ENCODE measurements at regions not wholly inside any gene's neighbourhood (a gene's known extent, or its start where the extent isn't known, plus 50 kb on each side); places are given as distances from the start of the nearest gene placed in this dataset.

DNA sequence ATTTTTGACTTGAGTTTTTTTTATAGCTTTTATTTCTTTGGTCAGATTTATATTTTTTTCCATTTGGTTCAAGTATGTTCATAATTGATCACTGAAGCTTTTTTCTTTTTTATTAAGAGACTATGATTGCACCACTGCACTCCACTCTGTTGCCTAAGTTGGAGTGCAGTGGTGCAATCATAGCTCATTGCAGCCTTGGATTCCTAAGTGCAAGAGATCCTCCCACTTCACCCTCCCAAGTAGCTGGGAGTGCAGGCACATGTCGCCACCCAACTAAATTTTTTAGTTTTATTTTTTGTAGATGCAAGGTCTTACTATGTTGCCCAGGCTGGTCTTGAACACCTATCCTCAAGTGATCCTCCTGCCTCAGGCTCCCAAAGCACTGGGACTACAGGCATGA lies 97.7 kb upstream of the KIF5B start:
- peaks cover 15% of the 10 kb centered on the region for H3K4me1 ChIP-seq (ENCODE audit: control insufficient read depth, insufficient read depth, low read length)
- TF ChIP-seq, protein P1, sequence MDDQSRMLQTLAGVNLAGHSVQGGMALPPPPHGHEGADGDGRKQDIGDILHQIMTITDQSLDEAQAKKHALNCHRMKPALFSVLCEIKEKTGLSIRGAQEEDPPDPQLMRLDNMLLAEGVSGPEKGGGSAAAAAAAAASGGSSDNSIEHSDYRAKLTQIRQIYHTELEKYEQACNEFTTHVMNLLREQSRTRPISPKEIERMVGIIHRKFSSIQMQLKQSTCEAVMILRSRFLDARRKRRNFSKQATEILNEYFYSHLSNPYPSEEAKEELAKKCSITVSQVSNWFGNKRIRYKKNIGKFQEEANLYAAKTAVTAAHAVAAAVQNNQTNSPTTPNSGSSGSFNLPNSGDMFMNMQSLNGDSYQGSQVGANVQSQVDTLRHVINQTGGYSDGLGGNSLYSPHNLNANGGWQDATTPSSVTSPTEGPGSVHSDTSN (CRISPR knock-in tag; IDR thresholded peaks at IDR 0.05), result no peak
- TF ChIP-seq ZNF169 (tag by site-specific recombination; IDR thresholded peaks at IDR 0.05), result no peak
- no peak for TF ChIP-seq GLIS1 (tag by site-specific recombination; IDR thresholded peaks at IDR 0.05)
- TF ChIP-seq ZNF660 (tag by site-specific recombination; IDR thresholded peaks at IDR 0.05), result no peak
- TF ChIP-seq ZEB2 (tag by site-specific recombination; IDR thresholded peaks at IDR 0.05), result no peak
- no peak for TF ChIP-seq SCRT1 (tag by site-specific recombination; IDR thresholded peaks at IDR 0.05; ENCODE audit: borderline replicate concordance)
- TF ChIP-seq YY2 (tag by site-specific recombination; IDR thresholded peaks at IDR 0.05), result no peak
- TF ChIP-seq ZNF292 (tag by site-specific recombination; IDR thresholded peaks at IDR 0.05; ENCODE audit: borderline replicate concordance, low read depth), result no peak
- TF ChIP-seq ZNF394 (tag by site-specific recombination; IDR thresholded peaks at IDR 0.05; ENCODE audit: borderline replicate concordance), result no peak
- TF ChIP-seq ZNF530 (tag by site-specific recombination; IDR thresholded peaks at IDR 0.05; ENCODE audit: low read depth), result no peak
- no peak for TF ChIP-seq SP3 (tag by site-specific recombination; IDR thresholded peaks at IDR 0.05)
- no peak for TF ChIP-seq ZNF175 (tag by site-specific recombination; IDR thresholded peaks at IDR 0.05)
- TF ChIP-seq, protein P2, sequence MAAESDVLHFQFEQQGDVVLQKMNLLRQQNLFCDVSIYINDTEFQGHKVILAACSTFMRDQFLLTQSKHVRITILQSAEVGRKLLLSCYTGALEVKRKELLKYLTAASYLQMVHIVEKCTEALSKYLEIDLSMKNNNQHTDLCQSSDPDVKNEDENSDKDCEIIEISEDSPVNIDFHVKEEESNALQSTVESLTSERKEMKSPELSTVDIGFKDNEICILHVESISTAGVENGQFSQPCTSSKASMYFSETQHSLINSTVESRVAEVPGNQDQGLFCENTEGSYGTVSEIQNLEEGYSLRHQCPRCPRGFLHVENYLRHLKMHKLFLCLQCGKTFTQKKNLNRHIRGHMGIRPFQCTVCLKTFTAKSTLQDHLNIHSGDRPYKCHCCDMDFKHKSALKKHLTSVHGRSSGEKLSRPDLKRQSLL (tag by site-specific recombination; IDR thresholded peaks at IDR 0.05), result no peak
- TF ChIP-seq ZNF623 (tag by site-specific recombination; IDR thresholded peaks at IDR 0.05), result no peak
- TF ChIP-seq HOXD13 (CRISPR knock-in tag; IDR thresholded peaks at IDR 0.05; ENCODE audit: borderline replicate concordance), result no peak
- TF ChIP-seq, protein P3, sequence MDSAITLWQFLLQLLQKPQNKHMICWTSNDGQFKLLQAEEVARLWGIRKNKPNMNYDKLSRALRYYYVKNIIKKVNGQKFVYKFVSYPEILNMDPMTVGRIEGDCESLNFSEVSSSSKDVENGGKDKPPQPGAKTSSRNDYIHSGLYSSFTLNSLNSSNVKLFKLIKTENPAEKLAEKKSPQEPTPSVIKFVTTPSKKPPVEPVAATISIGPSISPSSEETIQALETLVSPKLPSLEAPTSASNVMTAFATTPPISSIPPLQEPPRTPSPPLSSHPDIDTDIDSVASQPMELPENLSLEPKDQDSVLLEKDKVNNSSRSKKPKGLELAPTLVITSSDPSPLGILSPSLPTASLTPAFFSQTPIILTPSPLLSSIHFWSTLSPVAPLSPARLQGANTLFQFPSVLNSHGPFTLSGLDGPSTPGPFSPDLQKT (IDR thresholded peaks at IDR 0.05; ENCODE audit: borderline replicate concordance, low read depth, low read length), result no peak
- TF ChIP-seq ZNF10 (tag by site-specific recombination; IDR thresholded peaks at IDR 0.05), result no peak
- ChIA-PET CTCF (no interaction called here), POLR2A (no interaction called here)
- H3K36me3 ChIP-seq (ENCODE audit: control insufficient read depth in 2 of 2, insufficient read depth in 1 of 2, low read length in 2 of 2), result no peaks in the 10 kb centered on the region
- H3K27ac ChIP-seq (ENCODE audit: extremely low read depth, low read depth, low read length), result no peak overlapping the region
- H3K9me3 ChIP-seq (ENCODE audit: control insufficient read depth, insufficient read depth, low read depth, low read length), result no peaks in the 10 kb centered on the region
- no peak overlapping the region for H3K4me3 ChIP-seq (ENCODE audit: low read depth, low read length)

DNA sequence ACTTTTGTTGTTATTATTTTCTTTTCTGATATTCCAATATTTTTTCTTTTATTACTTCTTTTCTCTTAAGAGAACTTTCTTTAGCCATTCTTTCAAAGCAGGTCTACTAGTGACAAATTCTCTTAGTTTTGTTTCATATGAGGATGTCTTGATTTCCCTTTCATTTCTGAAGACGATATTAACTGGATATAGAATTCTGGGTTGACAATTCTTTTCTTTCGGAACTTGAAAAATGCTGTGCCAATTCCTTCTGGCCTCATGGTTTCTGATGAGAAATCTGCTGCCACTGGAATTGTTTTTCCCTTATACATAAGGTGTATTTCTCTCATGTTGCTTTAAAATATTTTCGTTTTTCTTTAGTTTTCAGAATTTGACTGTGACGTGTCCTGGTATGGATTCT lies 97.0 kb upstream of the KIF5B start:
- ChIA-PET CTCF (no interaction called here), POLR2A (no interaction called here)
- H3K27ac ChIP-seq (ENCODE audit: extremely low read depth, low read depth, low read length), result no peak overlapping the region
- no peaks in the 10 kb centered on the region for H3K36me3 ChIP-seq (ENCODE audit: control insufficient read depth in 2 of 2, insufficient read depth in 1 of 2, low read length in 2 of 2)
- TF ChIP-seq SP3 (tag by site-specific recombination; IDR thresholded peaks at IDR 0.05) (no peak), SETDB1 (IDR thresholded peaks at IDR 0.05; ENCODE audit: insufficient read length, low read length) (peak; percentile 98), ZNF777 (tag by site-specific recombination; IDR thresholded peaks at IDR 0.05; ENCODE audit: borderline replicate concordance) (no peak), SP7 (tag by site-specific recombination; IDR thresholded peaks at IDR 0.05) (no peak), ZNF623 (tag by site-specific recombination; IDR thresholded peaks at IDR 0.05) (no peak), PRDM1 (tag by site-specific recombination; IDR thresholded peaks at IDR 0.05) (peak; percentile 57), TRIM28 (IDR thresholded peaks at IDR 0.05; ENCODE audit: borderline replicate concordance, low read length) (peak; percentile 49; the same call in 1 of the 2 replicates), ZNF596 (tag by site-specific recombination; IDR thresholded peaks at IDR 0.05) (no peak), ZNF768 (tag by site-specific recombination; IDR thresholded peaks at IDR 0.05) (no peak), ZNF175 (tag by site-specific recombination; IDR thresholded peaks at IDR 0.05) (no peak)
- TF ChIP-seq, protein P4, sequence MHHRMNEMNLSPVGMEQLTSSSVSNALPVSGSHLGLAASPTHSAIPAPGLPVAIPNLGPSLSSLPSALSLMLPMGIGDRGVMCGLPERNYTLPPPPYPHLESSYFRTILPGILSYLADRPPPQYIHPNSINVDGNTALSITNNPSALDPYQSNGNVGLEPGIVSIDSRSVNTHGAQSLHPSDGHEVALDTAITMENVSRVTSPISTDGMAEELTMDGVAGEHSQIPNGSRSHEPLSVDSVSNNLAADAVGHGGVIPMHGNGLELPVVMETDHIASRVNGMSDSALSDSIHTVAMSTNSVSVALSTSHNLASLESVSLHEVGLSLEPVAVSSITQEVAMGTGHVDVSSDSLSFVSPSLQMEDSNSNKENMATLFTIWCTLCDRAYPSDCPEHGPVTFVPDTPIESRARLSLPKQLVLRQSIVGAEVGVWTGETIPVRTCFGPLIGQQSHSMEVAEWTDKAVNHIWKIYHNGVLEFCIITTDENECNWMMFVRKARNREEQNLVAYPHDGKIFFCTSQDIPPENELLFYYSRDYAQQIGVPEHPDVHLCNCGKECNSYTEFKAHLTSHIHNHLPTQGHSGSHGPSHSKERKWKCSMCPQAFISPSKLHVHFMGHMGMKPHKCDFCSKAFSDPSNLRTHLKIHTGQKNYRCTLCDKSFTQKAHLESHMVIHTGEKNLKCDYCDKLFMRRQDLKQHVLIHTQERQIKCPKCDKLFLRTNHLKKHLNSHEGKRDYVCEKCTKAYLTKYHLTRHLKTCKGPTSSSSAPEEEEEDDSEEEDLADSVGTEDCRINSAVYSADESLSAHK (tag by site-specific recombination; IDR thresholded peaks at IDR 0.05), result no peak
- H3K4me3 ChIP-seq (ENCODE audit: low read depth, low read length), result no peak overlapping the region
- no peaks in the 10 kb centered on the region for H3K9me3 ChIP-seq (ENCODE audit: control insufficient read depth, insufficient read depth, low read depth, low read length)
- peaks cover 15% of the 10 kb centered on the region for H3K4me1 ChIP-seq (ENCODE audit: control insufficient read depth, insufficient read depth, low read length)
